ENCODE measurements at regions not wholly inside any gene's neighbourhood (a gene's known extent, or its start where the extent isn't known, plus 50 kb on each side); places are given as distances from the start of the nearest gene placed in this dataset.

- DNase-seq (ENCODE audit: low read depth, low spot score) (no peak), FAIRE-seq (no peak)
- TF ChIP-seq FOS (IDR thresholded peaks at IDR 0.05; ENCODE audit: borderline replicate concordance, insufficient read depth, low read length): no peak
- TF ChIP-seq, protein P1, sequence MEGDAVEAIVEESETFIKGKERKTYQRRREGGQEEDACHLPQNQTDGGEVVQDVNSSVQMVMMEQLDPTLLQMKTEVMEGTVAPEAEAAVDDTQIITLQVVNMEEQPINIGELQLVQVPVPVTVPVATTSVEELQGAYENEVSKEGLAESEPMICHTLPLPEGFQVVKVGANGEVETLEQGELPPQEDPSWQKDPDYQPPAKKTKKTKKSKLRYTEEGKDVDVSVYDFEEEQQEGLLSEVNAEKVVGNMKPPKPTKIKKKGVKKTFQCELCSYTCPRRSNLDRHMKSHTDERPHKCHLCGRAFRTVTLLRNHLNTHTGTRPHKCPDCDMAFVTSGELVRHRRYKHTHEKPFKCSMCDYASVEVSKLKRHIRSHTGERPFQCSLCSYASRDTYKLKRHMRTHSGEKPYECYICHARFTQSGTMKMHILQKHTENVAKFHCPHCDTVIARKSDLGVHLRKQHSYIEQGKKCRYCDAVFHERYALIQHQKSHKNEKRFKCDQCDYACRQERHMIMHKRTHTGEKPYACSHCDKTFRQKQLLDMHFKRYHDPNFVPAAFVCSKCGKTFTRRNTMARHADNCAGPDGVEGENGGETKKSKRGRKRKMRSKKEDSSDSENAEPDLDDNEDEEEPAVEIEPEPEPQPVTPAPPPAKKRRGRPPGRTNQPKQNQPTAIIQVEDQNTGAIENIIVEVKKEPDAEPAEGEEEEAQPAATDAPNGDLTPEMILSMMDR (IDR thresholded peaks at IDR 0.05; ENCODE audit: extremely low read depth in 1 of 2, insufficient read depth in 1 of 2, low read depth in 1 of 2, low read length in 2 of 2): no peak
- TF ChIP-seq MYC (IDR thresholded peaks at IDR 0.05; ENCODE audit: low read depth, low read length): no peak
- TF ChIP-seq POLR2AphosphoS5 (IDR thresholded peaks at IDR 0.05; ENCODE audit: insufficient read depth, low read depth, low read length): no peak
- no peak for TF ChIP-seq EZH2 (IDR thresholded peaks at IDR 0.05; ENCODE audit: borderline replicate concordance, low read depth, low read length, severe bottlenecking)
- no peak for TF ChIP-seq MAX (IDR thresholded peaks at IDR 0.05; ENCODE audit: insufficient read depth, insufficient read length)
- no peak for TF ChIP-seq JUN (IDR thresholded peaks at IDR 0.05; ENCODE audit: borderline replicate concordance, insufficient read depth, insufficient read length, low read depth)
- no peak for TF ChIP-seq POLR2A (IDR thresholded peaks at IDR 0.05; ENCODE audit: low read depth, low read length)
- TF ChIP-seq GATA2 (IDR thresholded peaks at IDR 0.05; ENCODE audit: insufficient read depth, insufficient read length, low read depth, low read length): no peak
- Histone ChIP-seq H3K4me1 (ENCODE audit: control insufficient read depth, extremely low read depth, insufficient read depth, low read length) (no peaks in the 10 kb centered on the region), H3K36me3 (ENCODE audit: control insufficient read depth in 2 of 2, extremely low read depth in 1 of 2, insufficient read depth in 2 of 2, low read length in 2 of 2) (no peaks in the 10 kb centered on the region), H3K4me2 (ENCODE audit: insufficient read depth, low read length) (no peak overlapping the region), H3K9me3 (replicated peaks; ENCODE audit: control insufficient read depth, insufficient read depth, low read length) (no peaks in the 10 kb centered on the region), H3K27ac (ENCODE audit: insufficient read depth, low read depth, low read length) (no peak overlapping the region), H2AFZ (ENCODE audit: low read depth, low read length) (no peak overlapping the region), H4K20me1 (replicated peaks; ENCODE audit: control insufficient read depth, extremely low read depth, insufficient read depth, low read length) (no peaks in the 10 kb centered on the region), H3K27me3 (ENCODE audit: control insufficient read depth in 2 of 2, insufficient read depth in 2 of 2, low read length in 2 of 2) (peaks cover 0 to 14% of the 10 kb centered on the region in 2 experiments), H3K4me3 (replicated peaks in 1 of 3; ENCODE audit: insufficient read depth in 1 of 3, low read depth in 1 of 3, low read length in 3 of 3) (no peak overlapping the region), H3K9ac (replicated peaks; ENCODE audit: extremely low read depth, insufficient read depth, low read length) (no peak overlapping the region), H3K79me2 (ENCODE audit: control insufficient read depth, insufficient read depth, low read length) (no peaks in the 10 kb centered on the region), H3K9me1 (replicated peaks; ENCODE audit: control insufficient read depth, extremely low read depth, insufficient read depth, low read length) (no peaks in the 10 kb centered on the region)
- no TSS peak for BruUV-seq (replicated peaks)
- ChIA-PET CTCF (no interaction called here), POLR2A (no interaction called here)
- intact Hi-C loops (cut with micrococcal nuclease) (no loop called here), dilution Hi-C loops (cut with MboI; ENCODE audit: extremely low pct_ligation_motif_present, low sequenced_read_pairs) (no loop called here)
Measured at GRCh38 chr15:38144921-38145320, 107.7 kb upstream of the SPRED1 start.

All from endothelial cell of umbilical vein (primary cell).